H7 (cell line): ENCODE measurements at regions not wholly inside any gene's neighbourhood (a gene's known extent, or its start where the extent isn't known, plus 50 kb on each side); places are given as distances from the start of the nearest gene placed in this dataset.

ENCODE experiments used
- DNase-seq: peaks from one replicate; pipeline ENCODE4 v3.0.0; 2012
- H3K27me3 ChIP-seq: 2 replicates; pipeline ENCODE4 v1.6.0; 2011; ENCODE audit warnings: mild to moderate bottlenecking, low read length; ENCODE audit not compliant: control insufficient read depth, insufficient read depth
- H3K36me3 ChIP-seq: replicated peaks from 2 replicates; pipeline ENCODE4 v1.5.1; 2011; ENCODE audit warnings: low read length; ENCODE audit not compliant: control insufficient read depth, insufficient read depth
- H3K4me3 ChIP-seq: 2 replicates; pipeline ENCODE4 v1.5.1; 2011; ENCODE audit warnings: low read depth, mild to moderate bottlenecking, control low read depth, low read length, moderate library complexity; ENCODE audit not compliant: insufficient read depth

- no peak for DNase-seq
- H3K4me3 ChIP-seq, result no peak overlapping the region
- H3K36me3 ChIP-seq, result no peaks in the 10 kb centered on the region
- no peaks in the 10 kb centered on the region for H3K27me3 ChIP-seq
Observed at GRCh38 chr2:114049280-114049679, 159.4 kb downstream of the ACTR3 start.

- no peak for DNase-seq
- no peak overlapping the region for H3K4me3 ChIP-seq
- H3K27me3 ChIP-seq, result no peaks in the 10 kb centered on the region
- no peaks in the 10 kb centered on the region for H3K36me3 ChIP-seq
Observed at GRCh38 chr2:114049826-114050225, 159.9 kb downstream of the ACTR3 start.

- H3K36me3 ChIP-seq, result no peaks in the 10 kb centered on the region
- no peak overlapping the region for H3K4me3 ChIP-seq
- no peaks in the 10 kb centered on the region for H3K27me3 ChIP-seq
- no peak for DNase-seq
Observed at GRCh38 chr2:114056294-114057143, 166.6 kb downstream of the ACTR3 start.

GRCh38 chr2:114057638-114058037, 167.7 kb downstream of the ACTR3 start:
- H3K27me3 ChIP-seq, result no peaks in the 10 kb centered on the region
- DNase-seq, result no peak
- no peak overlapping the region for H3K4me3 ChIP-seq
- H3K36me3 ChIP-seq, result no peaks in the 10 kb centered on the region

- H3K27me3 ChIP-seq, result no peaks in the 10 kb centered on the region
- no peak overlapping the region for H3K4me3 ChIP-seq
- DNase-seq, result no peak
- H3K36me3 ChIP-seq, result no peaks in the 10 kb centered on the region
Observed at GRCh38 chr2:114061566-114062098, 171.7 kb downstream of the ACTR3 start.

- Histone ChIP-seq H3K4me3 (no peak overlapping the region), H3K27me3 (no peaks in the 10 kb centered on the region), H3K36me3 (no peaks in the 10 kb centered on the region)
- no peak for DNase-seq
Observed at GRCh38 chr2:114063346-114063745, 173.5 kb downstream of the ACTR3 start.

GRCh38 chr2:114065731-114066130, 175.8 kb downstream of the ACTR3 start:
- DNase-seq, result no peak
- Histone ChIP-seq H3K27me3 (no peaks in the 10 kb centered on the region), H3K4me3 (no peak overlapping the region), H3K36me3 (no peaks in the 10 kb centered on the region)

- no peaks in the 10 kb centered on the region for H3K36me3 ChIP-seq
- DNase-seq, result no peak
- H3K27me3 ChIP-seq, result no peaks in the 10 kb centered on the region
- H3K4me3 ChIP-seq, result no peak overlapping the region
Observed at GRCh38 chr2:114066186-114066747, 176.4 kb downstream of the ACTR3 start.

- peak; percentile 50 for DNase-seq
- Histone ChIP-seq H3K36me3 (no peaks in the 10 kb centered on the region), H3K27me3 (no peaks in the 10 kb centered on the region)
Observed at GRCh38 chr2:114068438-114068837, 178.5 kb downstream of the ACTR3 start.

GRCh38 chr2:114076961-114077360, 187.1 kb downstream of the ACTR3 start:
- no peak overlapping the region for H3K4me3 ChIP-seq

More at GRCh38 chr2:114068438-114068837, 178.5 kb downstream of the ACTR3 start:
- H3K4me3 ChIP-seq, result no peak overlapping the region

GRCh38 chr2:114079366-114080004, 189.6 kb downstream of the ACTR3 start:
- DNase-seq, result no peak
- H3K27me3 ChIP-seq, result no peaks in the 10 kb centered on the region
- H3K4me3 ChIP-seq, result no peak overlapping the region
- H3K36me3 ChIP-seq, result no peaks in the 10 kb centered on the region

More at GRCh38 chr2:114076961-114077360, 187.1 kb downstream of the ACTR3 start:
- Histone ChIP-seq H3K36me3 (no peaks in the 10 kb centered on the region), H3K27me3 (no peaks in the 10 kb centered on the region)
- no peak for DNase-seq

GRCh38 chr2:114082731-114083433, 193.0 kb downstream of the ACTR3 start:
- H3K27me3 ChIP-seq, result no peaks in the 10 kb centered on the region
- H3K4me3 ChIP-seq, result no peak overlapping the region
- no peak for DNase-seq
- no peaks in the 10 kb centered on the region for H3K36me3 ChIP-seq

GRCh38 chr2:114083717-114084387, 194.0 kb downstream of the ACTR3 start:
- no peak for DNase-seq
- Histone ChIP-seq H3K27me3 (no peaks in the 10 kb centered on the region), H3K4me3 (no peak overlapping the region), H3K36me3 (no peaks in the 10 kb centered on the region)

- Histone ChIP-seq H3K4me3 (no peak overlapping the region), H3K27me3 (no peaks in the 10 kb centered on the region), H3K36me3 (no peaks in the 10 kb centered on the region)
- DNase-seq, result no peak
Observed at GRCh38 chr2:114085238-114085637, 195.3 kb downstream of the ACTR3 start.
